Neural progenitor cell (in vitro differentiated cells): ENCODE measurements at regions not wholly inside any gene's neighbourhood (a gene's known extent, or its start where the extent isn't known, plus 50 kb on each side); places are given as distances from the start of the nearest gene placed in this dataset.

Experiments
- EZH2phosphoT487 ChIP-seq: fragments of 200-600 bp; sonication (generic); IDR thresholded peaks from 2 replicates; pipeline ENCODE4 v1.6.1; 2017; ENCODE audit warnings: antibody characterized with exemption
- TF ChIP-seq, protein P1 (sequence below): fragments of 200-600 bp; sonication (generic); IDR thresholded peaks from 2 replicates; pipeline ENCODE4 v1.5.1; 2017; ENCODE audit warnings: antibody characterized with exemption, mild to moderate bottlenecking

DNA sequence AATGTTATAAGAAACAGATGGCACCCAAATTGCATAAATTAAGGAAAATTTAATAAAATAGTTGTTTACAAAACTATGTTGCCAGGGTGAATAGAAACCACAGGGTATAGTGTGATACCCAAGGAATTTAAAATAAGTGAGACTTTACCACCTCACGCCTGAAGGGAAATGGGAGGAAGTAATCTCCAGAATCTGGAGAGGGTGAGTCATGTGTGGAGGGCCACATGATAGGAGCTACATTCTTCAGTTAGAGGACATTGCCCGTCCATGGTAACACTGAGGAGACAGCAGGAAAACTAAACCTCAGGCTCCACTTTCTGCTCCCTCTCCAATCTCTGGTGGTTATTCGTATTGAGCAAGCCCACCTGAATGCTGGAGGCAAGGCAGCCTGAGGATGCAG lies 97.2 kb upstream of the NXPH2 start:
- TF ChIP-seq, protein P1, sequence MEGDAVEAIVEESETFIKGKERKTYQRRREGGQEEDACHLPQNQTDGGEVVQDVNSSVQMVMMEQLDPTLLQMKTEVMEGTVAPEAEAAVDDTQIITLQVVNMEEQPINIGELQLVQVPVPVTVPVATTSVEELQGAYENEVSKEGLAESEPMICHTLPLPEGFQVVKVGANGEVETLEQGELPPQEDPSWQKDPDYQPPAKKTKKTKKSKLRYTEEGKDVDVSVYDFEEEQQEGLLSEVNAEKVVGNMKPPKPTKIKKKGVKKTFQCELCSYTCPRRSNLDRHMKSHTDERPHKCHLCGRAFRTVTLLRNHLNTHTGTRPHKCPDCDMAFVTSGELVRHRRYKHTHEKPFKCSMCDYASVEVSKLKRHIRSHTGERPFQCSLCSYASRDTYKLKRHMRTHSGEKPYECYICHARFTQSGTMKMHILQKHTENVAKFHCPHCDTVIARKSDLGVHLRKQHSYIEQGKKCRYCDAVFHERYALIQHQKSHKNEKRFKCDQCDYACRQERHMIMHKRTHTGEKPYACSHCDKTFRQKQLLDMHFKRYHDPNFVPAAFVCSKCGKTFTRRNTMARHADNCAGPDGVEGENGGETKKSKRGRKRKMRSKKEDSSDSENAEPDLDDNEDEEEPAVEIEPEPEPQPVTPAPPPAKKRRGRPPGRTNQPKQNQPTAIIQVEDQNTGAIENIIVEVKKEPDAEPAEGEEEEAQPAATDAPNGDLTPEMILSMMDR, result no peak
- TF ChIP-seq EZH2phosphoT487, result no peak
